ENCODE measurements at regions not wholly inside any gene's neighbourhood (a gene's known extent, or its start where the extent isn't known, plus 50 kb on each side); places are given as distances from the start of the nearest gene placed in this dataset.

DNA sequence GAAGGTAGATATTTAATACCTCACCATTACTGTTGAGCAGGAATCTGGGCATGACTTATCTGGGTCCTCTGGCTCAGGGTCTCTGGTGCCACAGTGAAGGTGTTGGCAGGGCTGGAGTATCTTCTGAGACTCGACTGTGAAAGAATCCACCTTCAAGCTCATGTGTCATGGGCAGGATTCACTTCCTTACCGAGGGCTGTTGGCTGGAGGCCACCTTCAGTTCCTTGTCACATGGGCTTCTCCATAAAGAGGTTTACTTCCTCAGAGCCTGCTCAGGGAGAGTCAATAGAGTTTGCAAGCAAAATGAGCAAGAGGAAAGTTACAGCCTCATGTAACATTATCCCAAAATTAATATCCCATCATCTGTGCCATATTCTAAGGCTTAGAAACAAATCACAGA lies 459.5 kb downstream of the NR2F2 start:
- TF ChIP-seq NFIC (IDR thresholded peaks at IDR 0.05) = no peak
- TF ChIP-seq EP300 (IDR thresholded peaks at IDR 0.05; ENCODE audit: borderline replicate concordance) = no peak
- no peak for TF ChIP-seq TAF1 (IDR thresholded peaks at IDR 0.05; ENCODE audit: low read depth)
- no peak for TF ChIP-seq CREB1 (IDR thresholded peaks at IDR 0.05; ENCODE audit: low read depth)
- no peak for TF ChIP-seq REST (IDR thresholded peaks at IDR 0.05; ENCODE audit: low read depth)
- no peak for TF ChIP-seq USF1 (IDR thresholded peaks at IDR 0.05)
